Tibial nerve (tissue), 4 donors: ENCODE measurements at regions not wholly inside any gene's neighbourhood (a gene's known extent, or its start where the extent isn't known, plus 50 kb on each side); places are given as distances from the start of the nearest gene placed in this dataset.

Source experiments
- CTCF ChIP-seq, 5 experiments: fragments of 200-600 bp in 3 of 5; fragments of 450-650 bp in 2 of 5; sonication (generic) in 3 of 5; IDR thresholded peaks; one replicate each; pipeline ENCODE4 v1.5.1; 2016 to 2019; ENCODE audit warnings: antibody characterized with exemption in 5 of 5, mild to moderate bottlenecking in 3 of 5, moderate library complexity in 2 of 5
- EP300 ChIP-seq, 2 donors: sonication (generic); formaldehyde crosslinking; IDR thresholded peaks; one replicate each; pipeline ENCODE4 v1.6.1; 2017; ENCODE audit warnings: antibody characterized with exemption in 2 of 2, mild to moderate bottlenecking in 1 of 2
- POLR2A ChIP-seq, 2 donors: fragments of 450-650 bp; IDR thresholded peaks; one replicate each; pipeline ENCODE4 v1.6.1; 2017; ENCODE audit warnings: antibody characterized with exemption in 2 of 2, mild to moderate bottlenecking in 2 of 2, moderate library complexity in 2 of 2

GRCh38 chr2:198387677-198388076 lies 583.3 kb downstream of the PLCL1 start:
- TF ChIP-seq CTCF (IDR thresholded peaks at IDR 0.05) (no peak), POLR2A (IDR thresholded peaks at IDR 0.05) (no peak), EP300 (IDR thresholded peaks at IDR 0.05) (no peak)
